ENCODE measurements at regions not wholly inside any gene's neighbourhood (a gene's known extent, or its start where the extent isn't known, plus 50 kb on each side); places are given as distances from the start of the nearest gene placed in this dataset.

GRCh38 chr2:215805493-215805892 is 207.9 kb downstream of the MREG start:
- no peak overlapping the region for H3K4me3 ChIP-seq (ENCODE audit: low read depth, low read length)

DNA sequence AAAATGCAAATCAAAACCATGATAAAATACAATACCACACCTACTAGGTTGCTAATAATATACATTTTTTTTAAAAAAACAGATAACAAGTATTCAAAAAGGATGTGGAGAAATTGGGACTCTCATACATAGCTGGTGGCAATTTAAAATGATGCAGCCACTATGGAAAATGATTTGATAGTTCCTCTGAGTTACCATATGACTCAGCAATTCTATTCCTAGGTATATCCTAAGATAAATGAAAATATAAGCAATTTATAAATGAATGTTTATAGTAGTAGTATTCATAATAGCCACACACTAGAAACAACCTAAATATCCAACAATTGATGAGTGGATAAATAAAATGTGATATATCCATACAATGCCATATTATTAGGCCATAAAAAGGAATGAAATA is 210.2 kb downstream of the MREG start:
- no peak overlapping the region for H3K4me3 ChIP-seq (ENCODE audit: low read depth, low read length)
- TF ChIP-seq, protein P1, sequence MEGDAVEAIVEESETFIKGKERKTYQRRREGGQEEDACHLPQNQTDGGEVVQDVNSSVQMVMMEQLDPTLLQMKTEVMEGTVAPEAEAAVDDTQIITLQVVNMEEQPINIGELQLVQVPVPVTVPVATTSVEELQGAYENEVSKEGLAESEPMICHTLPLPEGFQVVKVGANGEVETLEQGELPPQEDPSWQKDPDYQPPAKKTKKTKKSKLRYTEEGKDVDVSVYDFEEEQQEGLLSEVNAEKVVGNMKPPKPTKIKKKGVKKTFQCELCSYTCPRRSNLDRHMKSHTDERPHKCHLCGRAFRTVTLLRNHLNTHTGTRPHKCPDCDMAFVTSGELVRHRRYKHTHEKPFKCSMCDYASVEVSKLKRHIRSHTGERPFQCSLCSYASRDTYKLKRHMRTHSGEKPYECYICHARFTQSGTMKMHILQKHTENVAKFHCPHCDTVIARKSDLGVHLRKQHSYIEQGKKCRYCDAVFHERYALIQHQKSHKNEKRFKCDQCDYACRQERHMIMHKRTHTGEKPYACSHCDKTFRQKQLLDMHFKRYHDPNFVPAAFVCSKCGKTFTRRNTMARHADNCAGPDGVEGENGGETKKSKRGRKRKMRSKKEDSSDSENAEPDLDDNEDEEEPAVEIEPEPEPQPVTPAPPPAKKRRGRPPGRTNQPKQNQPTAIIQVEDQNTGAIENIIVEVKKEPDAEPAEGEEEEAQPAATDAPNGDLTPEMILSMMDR (IDR thresholded peaks at IDR 0.05; ENCODE audit: control insufficient read depth, extremely low read depth, insufficient read depth) = no peak
- no peak for DNase-seq (ENCODE audit: low read depth)

More at GRCh38 chr2:215805493-215805892, 207.9 kb downstream of the MREG start:
- TF ChIP-seq, protein P1 (IDR thresholded peaks at IDR 0.05; ENCODE audit: control insufficient read depth, extremely low read depth, insufficient read depth) = no peak
- no peak for DNase-seq (ENCODE audit: low read depth)

DNA sequence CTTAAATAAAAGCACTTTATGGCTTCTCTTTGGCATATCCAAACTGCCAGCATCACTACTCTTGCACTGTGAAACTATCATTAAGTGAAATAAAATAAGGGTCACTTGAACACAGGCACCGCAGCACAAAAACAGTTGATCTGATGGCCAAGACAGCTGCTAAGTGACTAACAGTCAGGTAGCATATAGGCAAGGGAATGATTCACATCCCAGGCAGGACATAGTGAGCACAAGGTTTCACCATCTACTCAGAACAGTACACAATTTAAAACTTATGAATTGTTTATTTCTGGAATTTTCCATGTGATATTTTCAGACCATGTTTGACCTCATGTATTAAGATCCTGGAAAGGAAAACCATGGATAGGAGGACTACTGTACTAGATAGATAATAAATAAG is 214.2 kb downstream of the MREG start:
- DNase-seq (ENCODE audit: low read depth) = no peak
- TF ChIP-seq, protein P1 (IDR thresholded peaks at IDR 0.05; ENCODE audit: control insufficient read depth, extremely low read depth, insufficient read depth) = no peak
- H3K4me3 ChIP-seq (ENCODE audit: low read depth, low read length) = no peak overlapping the region

DNA sequence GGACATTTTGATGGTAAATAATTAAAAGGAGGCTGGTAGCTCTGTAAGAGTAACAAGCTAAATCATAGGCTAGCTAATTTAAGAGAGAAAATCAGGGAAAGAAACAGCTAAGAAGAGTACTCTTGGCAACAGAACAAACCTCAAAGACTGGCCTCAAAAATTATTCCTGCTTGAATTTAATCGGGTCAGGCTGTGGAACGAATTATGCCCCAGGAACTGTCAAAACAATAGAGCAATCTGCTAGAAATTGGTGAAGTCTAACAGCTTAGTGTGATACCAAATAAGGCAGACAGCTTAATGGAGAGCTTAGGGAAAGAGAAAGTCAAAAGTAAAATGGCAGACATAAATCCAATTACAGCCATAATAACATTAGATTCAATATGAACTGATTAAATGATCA is 215.7 kb downstream of the MREG start:
- H3K4me3 ChIP-seq (ENCODE audit: low read depth, low read length) = no peak overlapping the region
- DNase-seq (ENCODE audit: low read depth) = no peak
- TF ChIP-seq, protein P1 (IDR thresholded peaks at IDR 0.05; ENCODE audit: control insufficient read depth, extremely low read depth, insufficient read depth) = no peak

- no peak overlapping the region for H3K4me3 ChIP-seq (ENCODE audit: low read depth, low read length)
- TF ChIP-seq, protein P1 (IDR thresholded peaks at IDR 0.05; ENCODE audit: control insufficient read depth, extremely low read depth, insufficient read depth) = no peak
- DNase-seq (ENCODE audit: low read depth) = no peak
These were observed 217.1 kb downstream of the MREG start for GRCh38 chr2:215796140-215796855.

GRCh38 chr2:215794829-215795546 is 218.4 kb downstream of the MREG start:
- no peak for DNase-seq (ENCODE audit: low read depth)
- TF ChIP-seq, protein P1 (IDR thresholded peaks at IDR 0.05; ENCODE audit: control insufficient read depth, extremely low read depth, insufficient read depth) = no peak
- no peak overlapping the region for H3K4me3 ChIP-seq (ENCODE audit: low read depth, low read length)
